ENCODE measurements at regions not wholly inside any gene's neighbourhood (a gene's known extent, or its start where the extent isn't known, plus 50 kb on each side); places are given as distances from the start of the nearest gene placed in this dataset.

DNA sequence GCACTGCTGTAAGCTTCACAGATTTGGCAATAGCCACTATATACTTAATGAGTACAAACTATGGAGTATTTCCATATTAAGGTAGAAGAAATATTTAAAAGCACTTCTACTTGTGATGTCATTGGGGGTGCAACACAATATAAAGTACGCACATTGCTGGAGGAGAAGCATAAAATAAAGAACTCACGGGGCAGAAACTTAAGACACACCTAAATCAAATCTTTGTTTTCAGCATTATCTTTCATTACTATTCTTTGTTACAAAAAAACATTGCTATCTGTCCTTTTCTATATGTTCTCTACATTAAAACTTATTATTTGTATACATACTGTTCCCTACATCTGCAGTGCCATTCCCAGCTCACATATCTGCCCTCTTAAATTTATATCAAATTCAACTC lies 93.3 kb upstream of the VPREB1 start:
- ChIA-PET CTCF (interaction anchor here (0.6 kb wide), 1 partner anchor 91 kb away, joined by 3 read pairs; no protein-coding TSS in a partner anchor), POLR2A (ENCODE audit: low non-redundant PET) (no interaction called here)
- no peak for DNase-seq (ENCODE audit: low spot score)
- TF ChIP-seq CTCF (conservative IDR thresholded peaks at IDR 0.05; ENCODE audit: low read depth): no peak
- H3K27ac ChIP-seq: no peak overlapping the region

- POLR2A ChIA-PET (ENCODE audit: low non-redundant PET): no interaction called here
- TF ChIP-seq CTCF (conservative IDR thresholded peaks at IDR 0.05; ENCODE audit: low read depth): no peak
- CTCF ChIA-PET: interaction anchor here (0.6 kb wide), 1 partner anchor 91 kb away, joined by 3 read pairs; no protein-coding TSS in a partner anchor
- no peak overlapping the region for H3K27ac ChIP-seq
- no peak for DNase-seq (ENCODE audit: low spot score)
Observed at GRCh38 chr22:22150457-22150856, 94.1 kb upstream of the VPREB1 start.

DNA sequence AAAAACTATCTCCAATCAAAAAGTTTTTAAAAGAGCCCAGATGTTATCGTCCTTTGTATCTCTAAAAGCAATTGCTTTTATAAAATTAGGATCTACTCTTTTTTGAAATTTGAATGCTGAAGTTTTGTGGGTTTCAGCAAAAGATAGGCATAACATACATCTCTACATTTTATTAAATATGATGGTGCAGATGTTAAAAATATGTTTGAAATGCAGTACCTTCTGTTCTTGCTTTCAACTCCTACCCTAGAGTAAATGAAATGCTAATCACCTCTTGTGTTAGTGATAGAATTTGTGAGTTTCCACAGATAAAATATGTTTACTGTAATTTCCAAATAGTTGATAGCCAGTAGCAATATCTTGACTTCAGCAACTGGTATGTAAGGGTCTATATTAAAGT lies 95.7 kb upstream of the VPREB1 start:
- H3K27ac ChIP-seq: no peak overlapping the region
- ChIA-PET POLR2A (ENCODE audit: low non-redundant PET) (no interaction called here), CTCF (no interaction called here)
- no peak for TF ChIP-seq CTCF (conservative IDR thresholded peaks at IDR 0.05; ENCODE audit: low read depth)
- no peak for DNase-seq (ENCODE audit: low spot score)

DNA sequence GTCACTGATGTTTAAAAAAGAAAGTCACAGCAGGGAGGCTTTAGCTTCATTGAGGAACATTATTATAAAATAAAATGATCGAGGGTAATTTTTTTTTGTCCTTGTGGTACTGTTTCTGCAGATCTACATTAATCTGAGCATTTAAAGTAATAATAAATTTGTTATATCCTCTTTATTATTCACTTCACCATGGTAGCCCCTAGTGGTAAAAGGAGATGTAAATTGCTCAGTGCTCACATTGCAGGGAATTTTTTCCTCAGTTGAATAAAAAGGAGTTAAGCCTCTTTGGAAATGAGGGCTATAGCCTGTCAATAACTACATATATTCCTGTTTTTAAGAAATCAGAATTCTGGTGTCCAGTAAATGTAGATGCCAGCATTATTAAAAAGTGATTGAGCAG lies 99.7 kb upstream of the VPREB1 start:
- H3K27ac ChIP-seq: no peak overlapping the region
- no peak for DNase-seq (ENCODE audit: low spot score)
- TF ChIP-seq CTCF (conservative IDR thresholded peaks at IDR 0.05; ENCODE audit: low read depth): no peak
- CTCF ChIA-PET: interaction anchor here (0.6 to 1.0 kb wide), 4 partner anchors 85 to 362 kb away, joined by 3 read pairs; no protein-coding TSS in a partner anchor
- POLR2A ChIA-PET (ENCODE audit: low non-redundant PET): no interaction called here

DNA sequence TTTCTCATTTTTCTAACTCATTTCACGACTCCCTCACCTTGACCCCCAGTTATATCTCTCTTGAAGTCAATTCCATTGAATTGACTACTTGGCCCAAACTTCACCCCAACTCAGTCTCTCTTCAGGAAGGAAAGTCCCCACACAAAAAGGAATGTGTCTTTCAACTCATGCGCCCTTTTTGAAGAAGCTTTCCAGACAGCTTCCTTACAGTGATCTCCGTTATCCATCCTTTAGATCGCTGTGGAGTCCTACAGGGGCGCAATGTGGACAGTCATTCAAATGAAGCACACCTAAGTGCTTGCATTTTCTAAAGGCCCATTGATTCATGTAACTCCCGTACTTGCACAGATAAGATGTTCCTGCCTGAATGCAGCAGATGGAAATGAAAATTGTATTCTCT lies 101.1 kb upstream of the VPREB1 start:
- no peak for TF ChIP-seq CTCF (conservative IDR thresholded peaks at IDR 0.05; ENCODE audit: low read depth)
- POLR2A ChIA-PET (ENCODE audit: low non-redundant PET): no interaction called here
- no peak overlapping the region for H3K27ac ChIP-seq
- no peak for DNase-seq (ENCODE audit: low spot score)
- CTCF ChIA-PET: no interaction called here

- CTCF ChIA-PET: interaction anchor here (0.8 kb wide), 1 partner anchor 31 kb away, joined by 3 read pairs; no protein-coding TSS in a partner anchor
- TF ChIP-seq CTCF (conservative IDR thresholded peaks at IDR 0.05; ENCODE audit: low read depth): no peak
- POLR2A ChIA-PET (ENCODE audit: low non-redundant PET): no interaction called here
- DNase-seq (ENCODE audit: low spot score): no peak
- no peak overlapping the region for H3K27ac ChIP-seq
Observed at GRCh38 chr22:22142661-22143060, 101.9 kb upstream of the VPREB1 start.
